Umbilical cord (tissue), 1 donor: ENCODE measurements at regions not wholly inside any gene's neighbourhood (a gene's known extent, or its start where the extent isn't known, plus 50 kb on each side); places are given as distances from the start of the nearest gene placed in this dataset.
A peak's percentile ranks its signal among the peaks of the same experiment; 100 is the strongest.
"Not testable (repeated sequence)": the region's sequence is repeated elsewhere in the genome, so short reads cannot be mapped to it uniquely, and the experiment has no call there.

Experiments
- DNase-seq: peaks from one replicate; pipeline ENCODE4 v3.0.0-alpha.2; 2015; ENCODE audit warnings: low spot score

GRCh38 chr2:171266102-171266501 is 105.4 kb upstream of the TLK1 start:
- no peak for DNase-seq

GRCh38 chr2:171261529-171261928 is 100.8 kb upstream of the TLK1 start:
- not testable (repeated sequence) for DNase-seq

GRCh38 chr2:171260471-171261424 is 100.1 kb upstream of the TLK1 start:
- no peak for DNase-seq

GRCh38 chr2:171254666-171255065 is 94.0 kb upstream of the TLK1 start:
- no peak for DNase-seq

- DNase-seq = peak; percentile 9
Observed at GRCh38 chr2:171253900-171254650, 93.4 kb upstream of the TLK1 start.

- no peak for DNase-seq
Observed at GRCh38 chr2:171253279-171253678, 92.6 kb upstream of the TLK1 start.

GRCh38 chr2:171249689-171250088 is 89.0 kb upstream of the TLK1 start:
- DNase-seq = no peak

- DNase-seq = no peak
Observed at GRCh38 chr2:171247741-171248662, 87.3 kb upstream of the TLK1 start.

- DNase-seq = no peak
Observed at GRCh38 chr2:171244970-171245782, 84.5 kb upstream of the TLK1 start.

- DNase-seq = no peak
Observed at GRCh38 chr2:171244466-171244969, 83.8 kb upstream of the TLK1 start.

GRCh38 chr2:171241771-171242170 is 81.1 kb upstream of the TLK1 start:
- DNase-seq = no peak

GRCh38 chr2:171238946-171239345 is 78.3 kb upstream of the TLK1 start:
- DNase-seq = no peak

- DNase-seq = no peak
Observed at GRCh38 chr2:171237751-171238505, 77.2 kb upstream of the TLK1 start.

GRCh38 chr2:171235262-171235881 is 74.7 kb upstream of the TLK1 start:
- no peak for DNase-seq

GRCh38 chr2:171230176-171230575 is 69.5 kb upstream of the TLK1 start:
- DNase-seq = no peak

GRCh38 chr2:171228826-171229225 is 68.1 kb upstream of the TLK1 start:
- no peak for DNase-seq

- DNase-seq = no peak
Observed at GRCh38 chr2:171227066-171227782, 66.5 kb upstream of the TLK1 start.

- no peak for DNase-seq
Observed at GRCh38 chr2:171226461-171226860, 65.8 kb upstream of the TLK1 start.

GRCh38 chr2:171225989-171226388 is 65.3 kb upstream of the TLK1 start:
- DNase-seq = no peak
